GM19438 (cell line): ENCODE measurements at regions not wholly inside any gene's neighbourhood (a gene's known extent, or its start where the extent isn't known, plus 50 kb on each side); places are given as distances from the start of the nearest gene placed in this dataset.
"Not testable (repeated sequence)": the region's sequence is repeated elsewhere in the genome, so short reads cannot be mapped to it uniquely, and the experiment has no call there.

Experiments
- ATAC-seq: cut with Tn5 transposase; IDR thresholded peaks from one replicate; pipeline ENCODE4 v1.9.1; 2021; ENCODE audit warnings: low read depth; ENCODE audit not compliant: unreplicated experiment

DNA sequence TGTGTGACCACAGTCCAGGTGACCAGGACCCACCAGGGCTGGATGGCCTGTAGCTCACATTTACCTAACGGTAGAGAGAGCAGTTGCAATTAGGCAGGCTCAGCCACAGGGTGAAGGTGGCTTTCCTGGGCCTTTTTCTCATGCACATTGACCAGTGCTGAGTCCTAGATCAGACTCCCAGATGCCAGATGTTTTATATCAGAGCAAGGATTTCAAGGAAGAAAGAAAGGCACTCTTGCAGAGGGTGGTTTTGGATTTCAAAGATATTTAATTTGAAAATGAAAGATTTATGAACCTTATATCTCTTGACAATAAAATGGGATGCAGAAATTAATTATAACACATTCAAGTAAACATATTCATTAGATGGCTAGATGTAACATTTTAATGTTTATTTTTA, 694.2 kb upstream of the GYPC start:
- ATAC-seq = no peak

DNA sequence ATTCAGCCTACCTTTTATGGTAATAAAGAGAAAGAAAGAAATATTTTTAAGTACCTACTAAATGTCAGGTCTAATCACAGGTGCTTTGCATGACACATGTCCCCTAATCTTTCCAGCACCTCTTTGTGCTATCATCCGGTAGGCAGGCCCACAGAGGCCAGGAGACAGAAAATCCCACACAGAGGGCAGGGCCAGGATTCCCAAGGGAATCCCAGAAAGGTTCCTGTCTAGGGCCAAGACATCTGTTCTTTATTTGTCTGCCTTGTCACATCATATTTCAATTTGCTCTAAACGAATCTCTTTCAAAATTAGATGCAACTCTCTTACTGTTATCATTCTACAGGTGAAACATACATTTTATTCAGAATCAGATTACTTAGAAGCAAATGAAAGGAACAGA, 676.1 kb upstream of the GYPC start:
- no peak for ATAC-seq

DNA sequence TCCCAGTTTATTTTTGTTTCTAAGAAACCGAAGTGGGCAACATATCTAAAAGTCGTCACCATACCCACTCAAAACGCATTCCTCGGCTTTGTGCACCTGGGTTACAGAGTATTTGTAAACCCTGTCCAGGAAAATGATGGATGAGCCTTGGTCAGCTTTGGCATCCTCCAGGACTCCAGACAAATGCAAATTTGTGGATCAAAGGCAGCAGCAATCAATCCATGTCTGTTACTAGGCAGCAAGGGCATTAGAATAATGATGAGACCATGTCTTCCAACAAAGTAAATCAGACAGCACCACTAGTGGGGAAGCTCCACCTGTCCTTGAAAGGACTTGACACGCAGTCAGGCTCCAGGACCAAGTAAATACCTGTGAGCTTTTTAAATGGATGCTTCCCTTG, 672.6 kb upstream of the GYPC start:
- ATAC-seq = no peak

DNA sequence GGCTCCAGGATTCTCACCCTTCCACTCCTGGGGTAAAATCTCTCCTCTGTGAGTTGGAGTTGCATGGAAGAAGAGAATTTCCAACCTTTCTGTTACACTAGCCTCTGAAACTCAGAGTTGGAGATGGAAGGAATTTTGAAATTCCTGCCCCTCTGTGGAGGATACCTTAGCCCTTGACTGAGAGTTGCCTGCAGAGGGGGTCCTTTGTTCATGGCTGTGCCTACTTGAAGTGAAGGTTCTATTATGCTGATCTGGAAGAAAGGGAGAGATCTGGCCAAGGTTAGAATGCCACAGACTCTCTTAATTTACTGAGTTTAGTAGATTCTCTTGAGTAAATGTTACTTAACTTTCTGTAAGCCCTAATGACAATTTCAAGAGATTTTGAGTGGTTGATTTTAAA, 626.6 kb upstream of the GYPC start:
- no peak for ATAC-seq

DNA sequence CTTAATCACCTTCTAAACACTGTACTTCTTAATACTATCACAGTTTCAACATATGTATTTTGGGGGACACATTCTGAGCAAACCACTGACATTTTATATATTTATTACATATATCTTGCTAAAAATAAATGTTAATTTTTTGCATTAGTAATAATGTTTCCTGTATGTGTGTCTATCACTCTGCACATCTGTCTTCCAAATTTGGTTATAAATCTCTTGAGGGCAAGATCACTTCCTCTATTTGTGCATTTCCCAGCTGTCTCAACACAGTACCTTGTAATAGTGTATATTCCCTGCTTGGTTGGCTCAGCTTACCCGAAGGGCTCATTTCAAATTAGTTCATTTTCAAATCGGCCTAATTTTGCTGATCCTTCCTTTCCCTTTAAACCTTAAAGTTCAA, 617.1 kb upstream of the GYPC start:
- no peak for ATAC-seq

DNA sequence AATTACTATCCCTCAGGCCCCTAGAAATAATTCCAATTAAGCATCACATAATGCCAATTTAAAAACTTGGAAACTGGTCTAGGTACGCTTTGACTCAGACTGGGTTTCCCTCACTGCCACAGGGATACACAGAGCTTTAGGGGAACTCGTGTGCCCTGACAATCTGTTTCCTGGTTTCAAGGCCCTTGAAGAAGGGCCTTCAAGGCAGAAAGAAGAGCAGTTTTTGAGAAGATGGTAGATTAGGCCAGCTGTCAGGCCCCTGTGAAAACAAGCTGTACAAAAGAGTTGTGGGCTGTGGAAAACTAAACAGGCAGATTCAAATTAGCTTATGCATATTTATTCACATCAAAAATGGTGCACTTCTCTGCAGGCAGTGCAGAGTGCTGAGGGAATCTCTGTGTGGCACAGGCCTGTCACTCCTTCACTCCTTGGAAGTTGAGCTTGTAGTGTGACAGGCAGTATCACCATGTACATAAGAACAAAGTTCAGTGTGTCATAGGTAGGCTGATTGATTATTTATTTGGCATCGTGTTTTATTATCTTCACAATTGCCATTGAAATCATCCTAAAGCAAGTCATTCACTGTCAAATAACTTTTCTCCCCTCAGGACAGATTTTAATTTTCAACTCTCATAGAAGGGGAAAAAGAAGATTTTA, 614.4 kb upstream of the GYPC start:
- no peak for ATAC-seq

DNA sequence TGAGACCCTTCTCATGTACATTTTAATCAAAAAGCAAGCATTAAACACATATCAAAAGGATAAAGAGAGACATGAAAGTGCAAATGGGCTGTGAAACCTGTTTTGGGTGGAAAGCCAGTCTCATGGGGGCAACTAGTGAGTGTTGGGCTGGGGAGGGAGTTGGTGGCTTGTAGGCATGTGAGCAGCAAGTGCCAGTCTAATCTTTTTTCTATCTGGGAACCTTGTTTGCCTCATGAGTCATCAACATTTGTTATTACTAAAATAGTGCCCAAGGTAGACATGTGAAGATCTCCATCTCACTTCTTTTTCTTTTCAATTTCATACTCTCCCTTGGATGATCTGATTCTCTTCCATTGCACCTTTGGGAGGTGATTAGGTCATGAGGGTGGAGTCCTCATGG, 613.9 kb upstream of the GYPC start:
- ATAC-seq = no peak

DNA sequence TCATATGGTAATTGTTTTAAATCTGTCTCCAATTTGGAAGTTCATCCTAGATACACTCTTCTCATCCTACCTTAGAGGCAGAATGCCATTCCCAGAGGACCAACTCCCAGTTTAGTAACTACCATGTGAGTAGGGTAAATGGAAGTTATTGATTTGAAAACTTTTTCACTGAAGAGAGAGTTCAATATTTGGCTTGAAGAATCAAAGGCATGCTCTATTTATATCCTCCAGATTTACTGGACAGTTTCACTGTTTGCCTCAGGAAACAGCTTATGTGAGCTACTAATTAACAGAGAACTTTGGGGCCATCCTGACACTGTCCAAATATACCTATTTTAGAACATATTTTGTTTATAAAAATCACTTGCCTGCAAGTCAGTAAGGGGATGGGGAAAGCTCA, 607.2 kb upstream of the GYPC start:
- ATAC-seq = no peak

DNA sequence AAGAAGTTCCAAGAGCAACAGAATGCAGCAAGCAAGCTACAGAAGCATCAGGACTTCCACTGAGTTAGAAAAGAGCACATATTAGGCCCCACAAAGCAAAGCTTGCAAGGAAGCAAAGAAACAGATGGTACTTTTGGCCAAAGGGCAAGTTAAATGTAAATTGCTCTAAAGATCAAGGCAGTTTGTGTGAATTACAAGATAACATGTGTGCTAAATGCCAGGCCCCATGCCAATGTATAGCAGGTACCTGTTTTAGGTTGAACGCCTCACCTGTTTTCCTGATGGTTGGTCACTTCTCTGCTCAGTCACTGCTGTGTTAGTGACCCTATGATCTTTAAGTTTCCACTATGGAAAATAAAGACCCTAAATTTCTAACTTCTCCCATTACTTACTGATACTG, 606.5 kb upstream of the GYPC start:
- no peak for ATAC-seq

DNA sequence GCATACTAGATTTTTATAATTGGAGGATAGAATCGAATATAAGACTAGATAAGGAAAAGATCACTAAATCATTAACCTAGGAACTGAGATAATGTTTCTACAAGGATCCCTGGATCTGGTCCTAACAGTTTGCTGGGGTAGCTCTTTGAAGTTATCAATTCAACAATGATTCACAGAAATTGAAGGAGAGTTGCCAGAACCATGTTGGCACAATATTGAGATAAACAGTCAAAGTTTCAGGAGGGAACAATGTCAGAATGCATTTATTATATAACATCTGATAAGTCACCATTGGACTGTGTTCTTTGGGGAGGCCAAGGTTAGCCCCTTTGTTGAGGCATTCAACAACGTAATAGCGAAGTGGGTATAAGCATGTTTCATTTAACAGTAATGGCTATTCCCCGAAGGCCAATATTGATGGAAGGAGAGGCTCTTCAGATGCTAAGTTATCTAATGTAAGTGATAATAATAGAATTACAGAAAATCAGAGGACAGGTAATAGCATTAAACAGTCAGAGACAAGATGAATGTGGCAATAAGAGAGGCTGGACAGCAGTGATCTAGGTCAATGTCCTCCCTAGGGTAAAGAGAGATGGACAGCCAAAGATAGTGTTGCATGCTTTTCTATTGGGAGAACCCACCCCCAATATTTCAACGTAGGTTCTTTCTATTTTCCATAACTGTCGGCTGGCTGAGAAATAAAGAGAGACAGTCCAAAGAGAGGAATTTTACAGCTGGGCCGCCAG, 604.8 kb upstream of the GYPC start:
- no peak for ATAC-seq

DNA sequence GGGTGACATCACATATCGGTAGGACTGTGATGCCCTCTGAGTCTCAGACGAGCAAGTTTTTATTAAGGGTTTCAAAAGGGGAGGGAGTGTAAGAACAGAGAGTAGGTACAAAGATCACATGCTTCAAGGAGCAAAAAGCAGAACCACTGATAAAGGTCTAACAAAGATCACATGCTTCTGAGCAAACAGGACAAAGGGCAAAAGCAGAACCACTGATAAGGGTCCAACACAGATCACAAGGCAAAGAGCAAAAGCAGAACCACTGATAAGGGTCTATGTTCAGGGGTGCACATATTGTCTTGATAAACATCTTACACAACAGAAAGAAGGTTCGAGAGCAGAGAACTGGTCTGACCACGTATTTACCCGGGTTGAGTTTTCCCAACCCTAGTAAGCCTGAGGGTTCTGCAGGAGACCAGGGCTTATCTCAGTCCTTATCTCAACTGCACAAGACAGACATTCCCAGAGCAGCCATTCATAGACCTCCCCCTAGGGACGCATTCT, 604.2 kb upstream of the GYPC start:
- ATAC-seq = not testable (repeated sequence)

DNA sequence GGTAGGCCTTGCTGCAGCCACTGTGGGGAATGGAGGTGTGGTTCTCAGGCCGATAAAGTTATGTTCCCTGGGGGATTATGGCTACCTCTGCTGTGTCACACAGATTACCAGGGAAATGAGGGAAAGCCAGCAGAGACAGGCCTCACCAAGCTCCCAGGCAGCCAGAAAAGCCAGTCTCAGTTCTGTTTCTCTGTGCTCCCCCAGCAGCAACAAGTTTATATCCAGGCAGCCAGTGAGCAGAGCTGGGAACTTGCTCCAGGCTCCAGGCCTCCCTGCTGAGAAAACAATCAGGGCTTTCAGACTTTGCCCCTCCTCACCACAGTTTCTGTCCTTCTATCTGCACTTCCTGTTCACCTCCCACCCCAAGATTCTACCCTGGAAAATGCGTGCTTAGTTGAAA, 596.6 kb upstream of the GYPC start:
- no peak for ATAC-seq

DNA sequence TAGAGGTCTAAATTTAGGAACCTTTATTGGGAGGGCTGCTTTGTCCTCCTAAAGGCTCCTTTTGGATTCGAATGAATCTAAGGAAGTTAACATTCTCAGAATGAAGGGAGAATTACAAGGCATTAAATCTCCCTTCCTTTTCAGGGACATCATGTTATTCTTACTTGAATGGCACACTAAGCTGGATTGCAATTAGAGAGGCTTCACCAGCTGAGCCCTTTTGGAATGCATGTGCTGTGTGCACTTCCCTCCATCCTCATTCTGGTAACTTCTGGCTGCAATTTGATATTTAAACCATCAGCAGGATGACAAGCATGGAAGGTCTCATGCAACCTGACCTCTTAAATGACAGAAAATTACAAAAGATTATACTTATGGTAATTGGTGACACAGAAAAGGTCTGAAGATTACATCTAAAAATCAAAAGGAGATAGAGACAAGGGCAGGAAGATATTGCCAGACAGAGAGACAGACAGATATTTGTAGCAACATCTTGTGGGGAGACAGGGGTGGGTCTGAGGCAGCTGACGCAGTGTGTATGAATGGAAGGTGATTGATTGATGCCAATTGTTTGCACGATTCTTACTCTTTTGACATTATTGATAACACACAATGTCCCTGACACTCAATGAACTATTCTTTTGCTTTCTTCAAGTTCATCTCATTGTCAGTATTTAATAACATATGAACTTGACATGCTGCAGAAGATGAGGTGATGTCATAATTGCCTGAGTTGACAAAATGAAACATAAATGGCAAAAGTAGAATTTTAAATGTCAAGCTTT, 570.8 kb upstream of the GYPC start:
- no peak for ATAC-seq

DNA sequence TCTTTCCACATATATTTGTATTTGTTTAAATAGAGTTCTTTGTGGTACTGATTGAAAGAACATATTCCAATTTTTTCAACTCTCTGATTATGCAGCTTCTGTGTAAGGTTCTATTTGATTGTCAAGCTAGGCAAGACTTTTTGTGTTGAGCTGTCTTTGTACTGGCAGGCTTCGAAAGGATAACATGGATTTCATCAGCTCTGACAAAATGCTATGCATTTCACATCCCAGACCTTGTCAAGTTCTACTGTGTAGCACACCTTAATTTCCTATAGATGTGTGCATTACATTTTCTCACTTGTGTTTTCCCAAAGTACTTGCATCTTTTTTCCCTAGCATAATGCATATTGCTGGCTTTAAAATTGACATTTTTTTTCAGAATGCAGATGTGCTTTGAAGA, 555.0 kb upstream of the GYPC start:
- no peak for ATAC-seq

DNA sequence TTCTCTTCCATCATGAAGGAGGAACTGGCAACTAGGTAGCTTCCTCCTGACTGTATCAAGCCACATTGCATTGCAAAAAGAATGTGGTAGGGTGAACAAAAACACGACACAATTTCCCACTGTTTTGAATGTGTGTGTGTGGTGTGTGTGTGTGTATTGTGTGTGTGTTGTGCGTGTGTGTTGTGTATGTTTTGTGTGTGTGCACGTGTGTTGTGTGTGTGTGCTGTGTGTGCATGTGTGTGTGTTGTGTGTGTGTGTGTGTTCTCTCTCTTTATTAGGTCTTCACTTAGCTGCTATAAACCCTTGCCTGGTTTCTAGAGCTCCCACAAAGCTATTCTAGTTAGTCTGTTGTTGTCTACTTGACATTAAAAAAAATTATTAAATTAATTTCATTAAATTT, 550.0 kb upstream of the GYPC start:
- ATAC-seq = no peak

DNA sequence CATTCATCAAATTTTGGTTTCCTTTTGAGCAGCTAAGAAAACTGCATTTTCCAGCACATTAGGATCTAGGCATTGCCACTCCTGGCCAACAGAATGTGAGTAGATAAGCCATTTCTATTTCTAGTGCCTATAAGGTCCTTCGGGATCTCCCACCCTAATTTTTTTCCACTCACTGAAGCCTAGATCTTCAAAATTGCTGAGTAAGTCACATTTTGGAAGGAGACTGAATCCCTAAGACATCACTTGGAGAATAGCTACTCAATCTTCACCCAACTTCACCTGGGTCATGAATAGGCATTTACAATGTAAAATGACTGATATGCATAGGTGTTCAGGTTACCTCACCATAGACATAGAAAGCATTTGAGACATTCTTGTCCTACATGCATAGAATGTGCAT, 548.1 kb upstream of the GYPC start:
- no peak for ATAC-seq

DNA sequence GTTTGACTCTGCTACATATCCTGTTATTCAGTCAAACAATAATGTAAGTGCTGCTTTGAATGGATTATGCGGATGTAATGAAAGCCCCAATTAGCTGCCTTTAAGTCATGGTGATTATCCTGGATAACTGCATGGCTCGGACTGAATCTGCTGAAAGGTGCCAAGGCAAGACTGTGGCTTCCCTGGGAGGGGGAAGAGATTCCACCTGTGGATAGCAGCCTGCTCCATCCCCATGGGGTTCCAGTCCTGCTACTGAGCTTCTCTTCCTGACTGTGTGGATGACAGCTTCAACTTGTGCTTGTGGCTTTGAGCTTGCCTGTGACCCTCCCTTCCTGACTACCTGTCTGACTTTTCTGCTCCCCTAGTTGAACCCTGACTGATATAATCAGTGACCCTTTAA, 540.0 kb upstream of the GYPC start:
- ATAC-seq = no peak

DNA sequence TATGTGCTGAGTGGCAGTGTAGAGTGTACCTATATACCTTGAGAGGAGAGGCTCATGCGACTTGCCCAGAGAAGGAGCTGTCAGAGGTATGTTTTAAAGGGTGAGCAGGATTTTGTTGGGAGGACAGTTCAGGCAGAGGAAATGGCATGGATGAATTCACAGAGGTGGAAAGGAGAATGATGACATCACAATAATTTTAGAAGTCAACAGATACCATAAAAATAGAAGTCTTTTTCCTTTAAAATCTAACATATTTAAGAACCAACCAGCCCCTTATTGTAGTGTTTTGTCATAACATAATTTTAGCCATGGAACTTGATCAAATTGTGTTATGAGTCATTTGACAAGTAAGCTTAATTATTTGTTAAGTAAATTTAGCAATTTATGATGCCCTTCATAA, 538.1 kb upstream of the GYPC start:
- ATAC-seq = no peak

DNA sequence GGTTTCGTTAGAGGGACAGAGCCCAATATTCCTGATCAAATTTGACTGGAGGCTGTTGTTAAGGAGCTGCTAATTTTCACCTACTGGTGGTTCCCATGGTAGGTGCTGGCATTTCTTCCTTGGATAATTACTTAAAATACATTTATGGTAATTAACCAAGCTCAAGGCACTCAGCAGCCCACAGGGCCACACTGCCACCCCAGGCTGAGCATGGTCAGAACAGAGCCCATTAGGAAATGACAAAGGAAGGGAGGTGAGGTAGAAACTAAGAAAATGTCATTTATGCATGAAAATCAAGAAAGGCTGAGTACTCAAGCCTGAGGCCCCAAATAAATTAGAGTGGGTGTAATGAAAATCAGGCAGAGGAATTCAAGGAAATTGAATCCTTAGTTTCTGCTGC, 510.2 kb upstream of the GYPC start:
- ATAC-seq = no peak

DNA sequence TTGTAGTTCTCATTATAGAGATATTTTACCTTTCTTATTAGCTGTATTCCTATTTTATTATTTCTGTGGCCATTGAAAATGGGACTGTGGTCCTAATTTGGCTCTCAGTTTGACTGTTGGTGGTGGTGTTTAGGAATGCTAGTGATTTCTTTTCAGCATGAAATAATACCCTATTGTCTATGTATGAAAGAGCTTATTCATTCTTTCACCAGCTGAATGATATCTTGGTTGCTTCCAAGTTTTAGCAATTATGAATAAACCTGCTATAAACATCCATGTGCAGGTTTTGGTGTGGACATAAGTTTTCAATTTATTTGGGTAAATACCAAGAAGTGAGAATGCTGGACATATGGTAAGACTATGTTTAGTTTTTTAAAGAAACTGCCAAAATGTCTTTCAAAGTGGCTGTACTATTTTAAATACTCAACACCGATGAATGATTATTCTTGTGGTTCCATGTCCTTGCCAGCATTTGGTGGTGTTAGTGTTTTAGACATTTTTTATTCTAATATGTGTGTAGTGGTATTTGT, 501.6 kb upstream of the GYPC start:
- ATAC-seq = no peak

DNA sequence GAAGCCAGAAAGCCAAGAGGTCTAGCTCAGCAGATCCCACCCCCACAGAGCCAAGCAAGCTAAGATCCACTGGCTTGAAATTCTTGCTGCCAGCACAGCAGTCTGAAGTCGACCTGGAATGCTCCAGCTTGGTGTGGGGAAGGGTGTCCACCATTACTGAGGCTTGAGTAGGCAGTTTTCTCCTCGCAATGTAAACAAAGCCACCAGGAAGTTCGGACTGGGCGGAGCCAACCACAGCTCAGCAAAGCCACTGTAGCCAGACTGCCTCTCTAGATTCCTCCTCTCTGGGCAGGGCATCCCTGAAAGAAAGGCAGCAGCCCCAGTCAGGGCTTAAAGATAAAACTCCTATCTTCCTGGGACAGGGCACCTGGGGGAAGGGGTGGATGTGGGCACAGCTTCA, 495.0 kb upstream of the GYPC start:
- not testable (repeated sequence) for ATAC-seq
